Body of pancreas (tissue), 4 donors: ENCODE measurements at regions not wholly inside any gene's neighbourhood (a gene's known extent, or its start where the extent isn't known, plus 50 kb on each side); places are given as distances from the start of the nearest gene placed in this dataset.

Source experiments
- POLR2A ChIP-seq, 3 donors: fragments of 450-650 bp; IDR thresholded peaks; one replicate each; pipeline ENCODE4 v1.6.1; 2016; ENCODE audit warnings: antibody characterized with exemption in 3 of 3, mild to moderate bottlenecking in 2 of 3
- TF ChIP-seq, protein P1 (sequence below), 7 experiments: fragments of 450-650 bp in 4 of 7; fragments of 200-600 bp in 3 of 7; sonication (generic) in 3 of 7; IDR thresholded peaks; one replicate each; pipeline ENCODE4 v1.5.1; 2016 to 2019; ENCODE audit warnings: antibody characterized with exemption in 7 of 7

DNA sequence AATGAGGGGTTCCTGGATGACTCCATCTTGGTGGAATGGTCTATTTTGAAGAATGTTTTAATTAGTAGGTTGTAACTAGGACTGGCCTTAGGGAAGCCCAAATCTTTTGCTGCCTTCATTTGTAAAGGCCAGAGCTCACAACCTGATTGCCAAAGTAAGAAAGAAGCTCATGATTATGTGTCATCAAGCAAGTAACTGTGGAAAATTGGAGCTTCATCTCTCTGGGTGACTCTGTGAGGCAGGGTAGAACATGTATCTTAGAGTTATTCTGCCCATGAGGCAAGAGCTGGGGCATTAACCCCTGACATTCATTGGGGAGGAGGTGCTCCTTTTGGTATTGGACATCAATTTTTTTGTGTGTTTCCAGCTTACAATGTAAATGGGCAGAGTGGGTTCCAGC is 273.9 kb upstream of the JAG1 start:
- TF ChIP-seq, protein P1, sequence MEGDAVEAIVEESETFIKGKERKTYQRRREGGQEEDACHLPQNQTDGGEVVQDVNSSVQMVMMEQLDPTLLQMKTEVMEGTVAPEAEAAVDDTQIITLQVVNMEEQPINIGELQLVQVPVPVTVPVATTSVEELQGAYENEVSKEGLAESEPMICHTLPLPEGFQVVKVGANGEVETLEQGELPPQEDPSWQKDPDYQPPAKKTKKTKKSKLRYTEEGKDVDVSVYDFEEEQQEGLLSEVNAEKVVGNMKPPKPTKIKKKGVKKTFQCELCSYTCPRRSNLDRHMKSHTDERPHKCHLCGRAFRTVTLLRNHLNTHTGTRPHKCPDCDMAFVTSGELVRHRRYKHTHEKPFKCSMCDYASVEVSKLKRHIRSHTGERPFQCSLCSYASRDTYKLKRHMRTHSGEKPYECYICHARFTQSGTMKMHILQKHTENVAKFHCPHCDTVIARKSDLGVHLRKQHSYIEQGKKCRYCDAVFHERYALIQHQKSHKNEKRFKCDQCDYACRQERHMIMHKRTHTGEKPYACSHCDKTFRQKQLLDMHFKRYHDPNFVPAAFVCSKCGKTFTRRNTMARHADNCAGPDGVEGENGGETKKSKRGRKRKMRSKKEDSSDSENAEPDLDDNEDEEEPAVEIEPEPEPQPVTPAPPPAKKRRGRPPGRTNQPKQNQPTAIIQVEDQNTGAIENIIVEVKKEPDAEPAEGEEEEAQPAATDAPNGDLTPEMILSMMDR (IDR thresholded peaks at IDR 0.05): no peak
- no peak for TF ChIP-seq POLR2A (IDR thresholded peaks at IDR 0.05)
